HG03457 (cell line): ENCODE measurements at regions not wholly inside any gene's neighbourhood (a gene's known extent, or its start where the extent isn't known, plus 50 kb on each side); places are given as distances from the start of the nearest gene placed in this dataset.

Source experiments
- ATAC-seq: cut with Tn5 transposase; IDR thresholded peaks from one replicate; pipeline ENCODE4 v1.9.1; 2021; ENCODE audit warnings: moderate number of reproducible peaks; ENCODE audit not compliant: unreplicated experiment

DNA sequence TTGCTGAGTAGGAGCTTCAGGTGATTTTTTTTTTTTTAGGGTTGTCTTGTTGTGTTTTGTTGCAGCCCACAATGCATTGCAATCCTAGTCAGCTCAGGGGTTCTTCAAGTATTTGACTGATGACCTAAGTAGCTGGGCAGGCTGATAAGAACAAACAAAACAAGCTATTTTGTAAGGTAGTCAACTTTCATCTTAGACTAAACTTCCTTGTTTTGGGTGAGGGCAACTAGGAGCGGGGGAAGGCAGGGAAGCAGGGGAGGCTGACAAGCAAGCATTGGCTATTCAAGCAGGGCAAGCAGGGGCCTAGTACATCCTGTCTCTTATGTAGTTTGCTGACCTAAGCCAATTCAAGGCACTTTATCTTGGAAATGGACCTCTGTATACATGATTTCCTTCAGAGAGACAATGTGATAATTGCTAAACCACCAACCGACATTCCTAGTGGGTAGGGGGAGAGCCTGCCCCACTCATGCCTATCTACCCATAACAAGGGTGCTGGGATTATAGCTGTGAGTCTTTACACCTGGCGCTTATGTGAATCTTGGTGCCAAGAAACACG, 163.3 kb upstream of the PRKCQ start:
- no peak for ATAC-seq

DNA sequence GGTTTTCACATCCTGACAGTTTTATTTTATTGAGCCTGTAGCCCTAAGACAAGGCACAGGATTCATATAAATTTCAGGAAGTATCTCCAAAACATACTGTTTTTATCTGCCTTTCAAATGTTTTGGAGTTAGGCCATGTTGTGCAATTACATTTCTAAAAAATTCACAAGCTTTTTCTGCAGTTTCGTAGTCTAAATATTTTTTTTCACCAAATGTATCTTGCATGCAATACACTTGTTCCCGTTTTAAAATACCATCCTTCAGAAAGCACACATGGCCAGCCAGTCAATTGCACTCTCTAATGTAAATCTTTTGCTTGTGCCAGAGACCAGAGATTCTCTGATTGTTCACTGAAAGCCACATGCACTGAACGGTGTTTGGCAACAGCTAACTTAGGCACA, 161.5 kb upstream of the PRKCQ start:
- no peak for ATAC-seq

DNA sequence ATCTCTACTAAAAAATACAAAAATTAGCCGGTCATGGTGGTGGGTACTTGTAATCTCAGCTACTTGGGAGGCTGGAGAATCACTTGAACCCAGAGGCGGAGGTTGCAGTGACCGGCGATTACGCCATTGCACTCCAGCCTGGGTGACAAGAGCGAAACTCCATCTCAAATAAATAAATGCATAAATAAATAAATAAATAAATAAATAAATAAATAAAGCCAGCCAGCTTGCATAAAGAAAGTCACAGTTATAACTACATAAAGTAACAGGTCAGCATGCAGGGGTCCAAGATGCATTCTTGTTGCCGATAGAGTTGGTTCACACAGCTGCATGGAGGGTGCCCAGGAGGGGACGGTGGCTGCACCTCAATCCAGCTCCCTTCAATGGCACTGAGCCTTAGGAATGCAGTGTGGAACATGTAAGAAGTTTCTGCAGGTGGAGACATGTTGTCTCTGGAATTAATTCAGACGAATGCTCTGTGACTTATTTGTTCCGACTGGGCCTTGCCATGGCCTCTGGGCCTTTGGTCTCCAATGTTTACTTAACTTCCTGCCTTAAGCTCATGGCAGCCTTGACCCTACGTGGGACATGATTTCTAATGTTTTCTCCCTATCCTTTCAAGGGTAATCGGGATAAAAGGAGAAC, 159.6 kb upstream of the PRKCQ start:
- ATAC-seq = no peak

DNA sequence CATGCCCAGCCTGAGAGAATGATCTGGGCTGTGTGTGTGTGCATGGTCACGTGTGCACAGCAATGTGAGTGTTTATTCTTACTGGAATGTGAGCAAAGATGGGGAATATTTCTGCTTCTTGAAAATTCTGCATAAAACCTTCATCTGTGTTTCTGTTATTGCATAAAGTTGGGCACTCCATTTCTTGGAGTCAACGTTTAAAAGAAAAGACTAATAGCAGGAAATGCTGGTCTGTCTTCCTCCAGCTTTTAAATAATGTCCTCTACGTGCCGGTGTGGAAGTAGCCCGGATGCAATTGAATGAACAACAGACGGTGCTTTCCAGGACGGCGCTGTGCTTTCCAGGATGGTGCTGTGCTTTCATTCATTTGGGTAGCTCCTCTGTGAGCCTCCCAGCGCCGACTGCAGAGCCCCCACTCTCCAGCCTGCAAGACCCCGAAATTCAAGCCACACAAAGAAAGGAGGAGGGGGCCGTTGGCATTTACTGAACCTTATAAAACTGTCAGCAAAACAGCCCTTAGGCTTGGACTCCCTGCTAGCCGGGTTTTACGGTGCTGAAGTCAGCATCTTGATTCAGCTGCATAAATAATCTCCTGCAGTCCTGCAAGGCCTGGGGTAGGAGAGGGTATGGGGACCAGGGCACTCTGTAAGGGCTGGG, 158.2 kb upstream of the PRKCQ start:
- no peak for ATAC-seq

DNA sequence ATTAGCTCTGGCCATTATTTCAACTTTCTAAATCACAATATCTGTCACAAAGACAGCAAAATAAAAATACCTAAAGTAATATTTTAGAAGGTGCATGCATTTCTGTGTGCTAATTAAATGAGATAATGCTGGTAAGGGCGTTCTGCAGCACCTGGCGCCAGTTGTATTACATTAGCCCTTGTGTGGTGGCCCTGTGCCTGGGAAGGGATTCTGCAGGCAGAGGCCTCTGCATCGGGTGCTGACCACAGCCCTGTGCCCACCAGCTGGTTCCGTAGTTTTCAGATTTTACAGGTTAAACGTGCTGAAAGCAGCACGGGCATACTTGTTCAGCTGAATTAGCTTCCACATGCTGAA, 157.7 kb upstream of the PRKCQ start:
- no peak for ATAC-seq

DNA sequence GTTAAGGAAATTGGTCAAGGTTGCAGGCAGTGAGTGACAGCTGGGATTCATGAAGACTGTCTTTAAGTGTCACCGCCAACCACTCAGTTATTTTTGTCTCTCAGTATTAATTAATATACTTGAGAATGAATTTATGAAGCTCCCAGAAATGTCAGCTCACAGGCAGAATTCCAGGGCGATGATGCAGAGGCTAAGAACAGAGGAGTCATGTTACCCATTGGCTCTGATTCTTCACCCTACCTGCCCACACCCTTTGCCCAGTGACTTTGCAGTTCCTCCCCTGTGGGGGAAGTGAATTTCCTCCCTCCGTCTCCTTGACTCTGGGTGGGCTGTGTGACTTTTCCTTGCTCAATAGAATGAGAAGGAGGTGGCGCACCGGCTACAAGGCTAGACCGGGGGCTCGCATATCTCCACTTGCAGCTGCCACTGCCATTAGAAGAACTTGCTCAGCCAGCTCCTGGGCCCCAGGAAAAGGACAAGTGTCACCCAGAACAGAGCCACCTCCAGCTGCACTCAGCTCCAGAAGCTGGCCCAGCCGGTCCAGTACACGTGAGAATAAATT, 157.1 kb upstream of the PRKCQ start:
- ATAC-seq = no peak

GRCh38 chr10:6734286-6734685, 154.2 kb upstream of the PRKCQ start:
- ATAC-seq = no peak

DNA sequence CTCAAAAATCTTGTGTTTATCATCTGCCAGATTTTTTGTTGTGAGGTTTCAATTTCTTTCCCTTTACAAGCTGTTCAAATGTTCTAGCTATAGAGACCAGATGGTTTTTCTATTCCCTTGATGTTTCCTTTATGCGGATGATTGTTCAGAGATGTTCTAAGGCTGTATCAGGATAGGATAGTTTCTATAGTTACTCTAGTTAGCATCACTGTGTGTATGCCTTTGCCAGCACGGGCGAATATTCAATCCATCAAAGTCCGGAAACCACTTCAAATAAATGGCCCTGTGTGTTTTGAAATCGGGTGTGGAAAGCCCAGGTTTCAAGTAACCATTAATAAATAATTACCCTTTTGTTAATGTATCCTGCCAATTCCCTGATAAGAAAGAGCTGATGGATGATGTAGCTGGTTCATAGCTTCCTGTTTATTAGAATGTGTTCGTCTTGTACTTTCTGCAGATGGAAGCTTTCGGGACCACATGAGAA, 149.8 kb upstream of the PRKCQ start:
- no peak for ATAC-seq

DNA sequence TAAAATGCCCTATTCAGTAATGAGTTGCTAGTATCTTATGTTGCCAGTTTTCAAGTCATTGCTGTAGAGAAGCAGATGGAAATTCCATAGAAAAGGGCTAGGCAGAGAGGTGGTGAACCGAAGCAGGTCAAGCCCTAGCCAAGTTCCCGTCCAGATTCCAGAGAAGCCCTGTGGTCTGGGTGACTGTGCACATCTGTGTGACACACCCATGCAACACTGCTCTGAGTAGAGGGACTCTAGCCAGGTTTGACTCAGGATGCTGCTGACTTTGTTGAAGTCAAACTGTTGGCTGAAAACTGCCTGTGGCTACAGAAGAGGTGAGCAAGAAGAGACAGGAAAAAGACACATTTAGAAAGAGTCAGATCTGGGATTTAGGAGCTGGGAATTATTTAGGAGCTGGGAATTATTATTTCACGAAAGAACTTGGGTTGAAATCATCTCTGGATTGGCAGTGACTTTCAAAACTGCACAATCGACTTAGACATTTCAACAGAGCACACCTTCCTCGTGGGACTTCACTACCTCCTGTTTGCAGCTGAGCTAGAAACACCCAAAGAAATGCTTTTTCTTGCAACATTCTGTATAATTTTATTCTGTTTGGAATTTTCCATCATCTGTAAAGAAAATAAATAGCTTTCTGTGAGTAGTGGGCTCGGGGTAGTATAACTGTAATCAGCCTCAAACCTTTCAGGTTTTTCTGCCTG, 149.1 kb upstream of the PRKCQ start:
- ATAC-seq = no peak

DNA sequence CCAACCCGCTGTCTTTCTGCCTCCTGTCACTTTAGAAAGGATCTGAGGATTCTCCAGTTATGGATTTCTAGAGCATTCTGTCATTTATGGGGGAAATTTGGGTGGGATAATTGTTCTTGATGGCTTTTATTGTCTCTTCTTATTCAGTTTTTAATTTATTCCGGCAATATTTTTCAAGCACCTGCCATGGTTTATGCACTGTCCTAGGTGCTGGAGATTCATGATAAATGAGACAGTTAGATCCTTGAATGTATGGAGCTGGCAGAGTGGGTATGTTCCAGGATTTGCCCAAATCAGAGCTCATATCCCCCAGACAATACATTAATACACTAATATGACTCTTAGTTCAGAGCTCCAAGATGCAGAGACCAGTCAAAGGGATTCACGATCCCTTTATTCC, 146.8 kb upstream of the PRKCQ start:
- no peak for ATAC-seq

- ATAC-seq = no peak
Measured at GRCh38 chr10:6722616-6723004, 142.5 kb upstream of the PRKCQ start.

GRCh38 chr10:6721964-6722615, 142.0 kb upstream of the PRKCQ start:
- ATAC-seq = no peak

GRCh38 chr10:6721480-6721879, 141.4 kb upstream of the PRKCQ start:
- no peak for ATAC-seq

GRCh38 chr10:6719561-6719960, 139.5 kb upstream of the PRKCQ start:
- ATAC-seq = no peak

GRCh38 chr10:6718550-6718949, 138.5 kb upstream of the PRKCQ start:
- no peak for ATAC-seq

DNA sequence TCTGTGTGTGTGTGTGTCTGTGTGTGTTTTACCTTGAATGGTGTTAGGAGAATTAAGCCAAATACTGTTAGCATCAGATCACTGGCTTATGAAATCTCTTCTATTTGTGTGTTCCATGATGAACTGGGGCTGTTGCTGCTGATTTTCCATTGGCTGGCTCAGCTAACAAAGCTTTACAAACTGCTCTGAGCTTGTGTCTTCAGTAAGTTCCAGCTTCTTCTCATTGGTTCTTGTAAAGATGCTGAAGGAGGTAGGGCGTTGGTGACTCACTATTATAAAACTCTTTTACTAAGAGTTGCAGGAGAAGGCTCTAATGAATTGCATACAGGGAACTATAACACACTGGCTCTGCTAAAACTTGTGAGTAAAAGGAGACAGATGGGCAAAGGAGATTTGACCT, 136.4 kb upstream of the PRKCQ start:
- ATAC-seq = no peak

- ATAC-seq = no peak
Measured at GRCh38 chr10:6713716-6714115, 133.6 kb upstream of the PRKCQ start.

DNA sequence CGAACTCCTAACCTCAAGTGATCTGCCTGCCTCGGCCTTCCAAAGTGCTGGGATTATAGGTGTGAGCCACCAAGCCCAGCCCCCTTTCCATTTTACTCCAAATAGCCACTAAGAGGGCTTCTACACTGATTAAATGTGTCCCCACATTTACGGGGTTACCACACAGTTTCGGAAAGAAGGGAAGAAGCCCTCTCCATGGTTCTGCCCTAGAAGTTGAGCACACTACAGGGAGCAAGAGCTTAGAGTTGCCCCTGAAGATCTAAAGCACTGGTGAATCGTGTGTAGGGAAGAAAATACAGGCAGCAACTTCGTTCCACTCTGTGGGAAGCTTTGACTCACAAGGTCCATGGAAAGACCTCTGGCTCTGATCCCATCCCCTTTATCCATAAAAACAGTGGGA, 133.0 kb upstream of the PRKCQ start:
- ATAC-seq = no peak

DNA sequence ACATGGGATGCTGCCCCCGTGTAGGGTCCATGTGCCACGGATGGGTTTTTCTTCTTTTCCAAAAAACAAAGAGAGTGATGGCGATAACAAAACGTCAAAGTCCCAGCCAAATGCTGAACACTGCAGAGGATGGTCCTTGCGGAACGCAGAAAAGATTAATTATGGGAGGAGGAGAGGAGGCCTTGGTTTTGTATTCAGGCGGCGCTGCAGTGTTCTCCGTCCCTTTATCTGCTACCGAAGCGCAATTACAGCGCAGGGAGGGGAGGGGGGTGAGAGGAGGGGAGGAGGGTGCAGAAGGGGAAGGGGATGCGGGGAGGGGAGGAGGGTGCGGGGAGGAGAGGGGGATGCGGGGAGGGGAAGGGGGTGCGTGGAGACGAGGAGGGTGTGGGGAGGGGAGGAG, 131.8 kb upstream of the PRKCQ start:
- no peak for ATAC-seq

DNA sequence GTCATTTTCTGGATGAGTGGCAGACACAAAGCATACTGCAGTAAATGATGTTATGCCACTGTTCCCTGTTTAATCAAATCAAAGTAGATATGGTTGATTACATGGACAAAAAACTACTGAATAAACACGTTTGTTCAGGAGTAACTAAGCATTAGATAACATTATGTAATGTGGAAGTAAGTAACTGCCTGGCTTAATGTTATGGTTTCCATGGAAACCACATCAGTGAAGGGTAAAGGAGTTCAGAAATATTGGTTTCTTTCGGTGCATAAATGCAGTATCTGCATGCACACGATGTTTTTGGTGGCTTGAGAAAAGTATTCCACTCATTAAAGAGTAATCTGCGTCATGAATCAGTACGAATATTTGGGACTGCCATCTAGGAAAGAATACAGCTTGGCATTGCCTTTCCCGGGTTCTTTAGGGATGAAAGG, 131.3 kb upstream of the PRKCQ start:
- ATAC-seq = no peak

- ATAC-seq = no peak
Measured at GRCh38 chr10:6707352-6707751, 127.3 kb upstream of the PRKCQ start.
